Adrenal gland (tissue), 9 donors: ENCODE measurements at regions not wholly inside any gene's neighbourhood (a gene's known extent, or its start where the extent isn't known, plus 50 kb on each side); places are given as distances from the start of the nearest gene placed in this dataset.

Experiments used
- DNase-seq, 7 donors: peaks; one replicate each; pipeline ENCODE4 v3.0.0-alpha.2; 2019 to 2020
- H3K27ac ChIP-seq, 5 donors: fragments of 200-600 bp; sonication (generic) in 4 of 5; 1 replicate in 3 of 5; 2 replicates in 2 of 5; pipeline versions ENCODE4 v1.5.1 to v1.8.0; 2016 to 2020; ENCODE audit warnings: mild to moderate bottlenecking in 1 of 5
- H3K27me3 ChIP-seq: fragments of 200-600 bp; 2 replicates; pipeline ENCODE4 v1.8.0; 2021
- H3K36me3 ChIP-seq, 2 donors: fragments of 200-600 bp; replicated peaks in 1 of 2; 1 replicate in 1 of 2; 2 replicates in 1 of 2; pipeline versions ENCODE4 v1.5.1 to v1.8.0; 2018 to 2022
- H3K4me1 ChIP-seq, 2 donors: fragments of 200-600 bp; replicated peaks in 1 of 2; 1 replicate in 1 of 2; 2 replicates in 1 of 2; pipeline versions ENCODE4 v1.5.1 to v1.8.0; 2018 to 2021
- H3K4me3 ChIP-seq, 4 donors: fragments of 200-600 bp; sonication (generic) in 3 of 4; one replicate each; pipeline ENCODE4 v1.5.1; 2016 to 2018
- H3K9me3 ChIP-seq, 3 donors: fragments of 200-600 bp; sonication (generic) in 1 of 3; replicated peaks in 1 of 3; 1 replicate in 2 of 3; 2 replicates in 1 of 3; pipeline versions ENCODE4 v1.5.1 to v1.8.0; 2016 to 2021
- POLR2A ChIP-seq, 2 donors: fragments of 450-650 bp; IDR thresholded peaks; one replicate each; pipeline ENCODE4 v1.6.1; 2017; ENCODE audit warnings: antibody characterized with exemption in 2 of 2, mild to moderate bottlenecking in 2 of 2, moderate library complexity in 1 of 2
- WGBS, 4 donors: extraction: QIAGEN DNeasy Blood & Tissue Kit in 2 of 4; methylation state at CpG; one replicate each; pipeline versions ENCODE4 v1.1.5 to v1.1.7; 2013 to 2017; 5-methylcytosine and 5-hydroxymethylcytosine counted together
- intact Hi-C, 2 donors: fragments of 100-400 bp; cut with DNase I; formaldehyde crosslinking; loops; one replicate each; pipeline versions ENCODE4 v1.14.1 to v1.15.0; 2022 to 2023
- TF ChIP-seq, protein P1 (sequence below), 6 experiments: fragments of 450-650 bp in 4 of 6; fragments of 200-600 bp in 2 of 6; sonication (generic) in 1 of 6; IDR thresholded peaks; 1 replicate in 5 of 6; 2 replicates in 1 of 6; pipeline versions ENCODE4 v1.5.1 to v1.8.0; 2016 to 2021; ENCODE audit warnings: antibody characterized with exemption in 6 of 6, mild to moderate bottlenecking in 2 of 6, moderate library complexity in 1 of 6
- donor health status: healthy with polysubstance abuse.
- donor health status: Bipolar disorder and iron deficiency.
- donor health status: DM: yes; HTN: yes; CAD: no.
- donor health status: DM: no; HTN: no; CAD: no.
- donor health status: DM: no; HTN: no; CAD: no.

GRCh38 chr10:128898916-128899195, 568.2 kb upstream of the MGMT start:
- H3K4me3 ChIP-seq = no peak overlapping the region
- no peaks in the 10 kb centered on the region for H3K9me3 ChIP-seq
- H3K27me3 ChIP-seq = no peaks in the 10 kb centered on the region
- DNase-seq = no peak
- no peaks in the 10 kb centered on the region for H3K4me1 ChIP-seq
- no peak overlapping the region for H3K27ac ChIP-seq
- intact Hi-C loops = no loop called here
- 69 to 96% (median 84%) methylated on average over 1 of the region's 1 CpG for WGBS, 4 donors
- TF ChIP-seq, protein P1, sequence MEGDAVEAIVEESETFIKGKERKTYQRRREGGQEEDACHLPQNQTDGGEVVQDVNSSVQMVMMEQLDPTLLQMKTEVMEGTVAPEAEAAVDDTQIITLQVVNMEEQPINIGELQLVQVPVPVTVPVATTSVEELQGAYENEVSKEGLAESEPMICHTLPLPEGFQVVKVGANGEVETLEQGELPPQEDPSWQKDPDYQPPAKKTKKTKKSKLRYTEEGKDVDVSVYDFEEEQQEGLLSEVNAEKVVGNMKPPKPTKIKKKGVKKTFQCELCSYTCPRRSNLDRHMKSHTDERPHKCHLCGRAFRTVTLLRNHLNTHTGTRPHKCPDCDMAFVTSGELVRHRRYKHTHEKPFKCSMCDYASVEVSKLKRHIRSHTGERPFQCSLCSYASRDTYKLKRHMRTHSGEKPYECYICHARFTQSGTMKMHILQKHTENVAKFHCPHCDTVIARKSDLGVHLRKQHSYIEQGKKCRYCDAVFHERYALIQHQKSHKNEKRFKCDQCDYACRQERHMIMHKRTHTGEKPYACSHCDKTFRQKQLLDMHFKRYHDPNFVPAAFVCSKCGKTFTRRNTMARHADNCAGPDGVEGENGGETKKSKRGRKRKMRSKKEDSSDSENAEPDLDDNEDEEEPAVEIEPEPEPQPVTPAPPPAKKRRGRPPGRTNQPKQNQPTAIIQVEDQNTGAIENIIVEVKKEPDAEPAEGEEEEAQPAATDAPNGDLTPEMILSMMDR (IDR thresholded peaks at IDR 0.05) = no peak
- no peak for TF ChIP-seq POLR2A (IDR thresholded peaks at IDR 0.05)
- no peaks in the 10 kb centered on the region for H3K36me3 ChIP-seq

GRCh38 chr10:128900456-128900855, 566.6 kb upstream of the MGMT start:
- 66 to 87% (median 75%) methylated on average over 4 of the region's 4 CpGs for WGBS, 4 donors
- no peak for DNase-seq
- no peaks in the 10 kb centered on the region for H3K36me3 ChIP-seq

GRCh38 chr10:128901236-128901635, 565.8 kb upstream of the MGMT start:
- no peaks in the 10 kb centered on the region for H3K9me3 ChIP-seq
- H3K4me3 ChIP-seq = no peak overlapping the region
- H3K36me3 ChIP-seq = no peaks in the 10 kb centered on the region
- no peaks in the 10 kb centered on the region for H3K27me3 ChIP-seq
- intact Hi-C loops = no loop called here
- TF ChIP-seq, protein P1 (IDR thresholded peaks at IDR 0.05) = no peak
- TF ChIP-seq POLR2A (IDR thresholded peaks at IDR 0.05) = no peak
- no peaks in the 10 kb centered on the region for H3K4me1 ChIP-seq
- H3K27ac ChIP-seq = no peak overlapping the region
- no peak for DNase-seq

More at GRCh38 chr10:128900456-128900855, 566.6 kb upstream of the MGMT start:
- TF ChIP-seq, protein P1 (IDR thresholded peaks at IDR 0.05) = no peak
- no peak for TF ChIP-seq POLR2A (IDR thresholded peaks at IDR 0.05)
- Histone ChIP-seq H3K27ac (no peak overlapping the region), H3K4me3 (no peak overlapping the region), H3K27me3 (no peaks in the 10 kb centered on the region), H3K4me1 (no peaks in the 10 kb centered on the region), H3K9me3 (no peaks in the 10 kb centered on the region)
- intact Hi-C loops = no loop called here

DNA sequence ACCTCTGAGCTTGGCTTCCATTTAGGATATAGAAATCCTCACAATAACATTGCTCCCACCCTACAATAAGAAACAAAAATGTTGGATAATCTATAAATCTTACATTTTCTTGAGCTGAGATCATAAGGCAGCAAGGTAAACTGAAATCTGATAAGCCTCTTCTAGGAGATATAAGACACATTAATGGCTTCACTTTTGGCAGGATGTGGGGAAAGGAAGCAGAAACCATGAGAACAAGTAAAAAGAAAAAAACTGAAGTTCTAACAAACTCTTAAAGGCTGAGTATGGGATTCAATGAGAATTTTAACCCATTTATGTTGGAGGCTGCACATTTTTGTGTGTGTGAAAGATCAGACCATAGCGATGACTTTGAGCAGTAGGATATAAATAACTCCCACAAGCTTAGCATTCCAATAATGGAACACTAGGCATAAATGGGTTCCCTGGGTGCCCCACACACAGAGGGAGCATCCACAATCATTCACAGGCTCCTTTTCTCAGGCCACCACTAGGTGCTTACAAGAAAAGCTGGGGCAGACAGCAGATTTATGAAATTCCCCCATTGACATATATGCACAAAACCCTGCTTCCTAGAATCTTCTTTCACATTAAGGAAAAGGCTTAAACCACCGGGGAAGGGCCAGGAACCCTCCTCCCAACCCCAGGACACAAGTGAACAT, 564.9 kb upstream of the MGMT start:
- WGBS, 4 donors = 68 to 81% (median 70%) methylated on average over 2 of the region's 2 CpGs
- intact Hi-C loops = no loop called here
- H3K36me3 ChIP-seq = no peaks in the 10 kb centered on the region
- no peak for TF ChIP-seq POLR2A (IDR thresholded peaks at IDR 0.05)
- TF ChIP-seq, protein P1 (IDR thresholded peaks at IDR 0.05) = no peak
- no peak overlapping the region for H3K27ac ChIP-seq
- no peak overlapping the region for H3K4me3 ChIP-seq
- H3K9me3 ChIP-seq = no peaks in the 10 kb centered on the region
- no peak for DNase-seq
- no peaks in the 10 kb centered on the region for H3K27me3 ChIP-seq
- H3K4me1 ChIP-seq = no peaks in the 10 kb centered on the region
